ENCODE measurements at regions not wholly inside any gene's neighbourhood (a gene's known extent, or its start where the extent isn't known, plus 50 kb on each side); places are given as distances from the start of the nearest gene placed in this dataset.

GRCh38 chr12:42985506-42985905 is 396.0 kb upstream of the PRICKLE1 start:
- Histone ChIP-seq H4K20me1 (replicated peaks; ENCODE audit: control insufficient read depth, extremely low read depth, insufficient read depth, low read length) (no peaks in the 10 kb centered on the region), H3K27ac (ENCODE audit: insufficient read depth, low read depth, low read length) (no peak overlapping the region), H3K79me2 (ENCODE audit: control insufficient read depth, insufficient read depth, low read length) (no peaks in the 10 kb centered on the region), H3K9ac (replicated peaks; ENCODE audit: extremely low read depth, insufficient read depth, low read length) (no peak overlapping the region), H2AFZ (ENCODE audit: low read depth, low read length) (no peak overlapping the region), H3K4me3 (replicated peaks in 1 of 3; ENCODE audit: insufficient read depth in 1 of 3, low read depth in 1 of 3, low read length in 3 of 3) (no peak overlapping the region), H3K4me1 (ENCODE audit: control insufficient read depth, extremely low read depth, insufficient read depth, low read length) (peaks cover 6% of the 10 kb centered on the region), H3K9me1 (replicated peaks; ENCODE audit: control insufficient read depth, extremely low read depth, insufficient read depth, low read length) (no peaks in the 10 kb centered on the region), H3K9me3 (replicated peaks; ENCODE audit: control insufficient read depth, insufficient read depth, low read length) (no peaks in the 10 kb centered on the region), H3K4me2 (ENCODE audit: insufficient read depth, low read length) (no peak overlapping the region), H3K27me3 (ENCODE audit: control insufficient read depth in 2 of 2, insufficient read depth in 2 of 2, low read length in 2 of 2) (no peaks in the 10 kb centered on the region), H3K36me3 (ENCODE audit: control insufficient read depth in 2 of 2, extremely low read depth in 1 of 2, insufficient read depth in 2 of 2, low read length in 2 of 2) (no peaks in the 10 kb centered on the region)
- CTCF ChIA-PET, result interaction anchor here (0.6 to 1.3 kb wide), 4 partner anchors 12 to 210 kb away, joined by 3 read pairs; no protein-coding TSS in a partner anchor
- no TSS peak for BruUV-seq (replicated peaks)
- dilution Hi-C loops (cut with MboI; ENCODE audit: extremely low pct_ligation_motif_present, low sequenced_read_pairs) (no loop called here), intact Hi-C loops (cut with micrococcal nuclease) (no loop called here)
- no peak for FAIRE-seq
- no peak for DNase-seq (ENCODE audit: low read depth, low spot score)
- POLR2A ChIA-PET, result no interaction called here
- no peak for TF ChIP-seq GATA2 (IDR thresholded peaks at IDR 0.05; ENCODE audit: insufficient read depth, insufficient read length, low read depth, low read length)
- TF ChIP-seq FOS (IDR thresholded peaks at IDR 0.05; ENCODE audit: borderline replicate concordance, insufficient read depth, low read length), result no peak
- no peak for TF ChIP-seq POLR2A (IDR thresholded peaks at IDR 0.05; ENCODE audit: low read depth, low read length)
- no peak for TF ChIP-seq JUN (IDR thresholded peaks at IDR 0.05; ENCODE audit: borderline replicate concordance, insufficient read depth, insufficient read length, low read depth)
- no peak for TF ChIP-seq CTCF (IDR thresholded peaks at IDR 0.05; ENCODE audit: extremely low read depth in 1 of 2, insufficient read depth in 1 of 2, low read depth in 1 of 2, low read length in 2 of 2)
- no peak for TF ChIP-seq EZH2 (IDR thresholded peaks at IDR 0.05; ENCODE audit: borderline replicate concordance, low read depth, low read length, severe bottlenecking)
- TF ChIP-seq MYC (IDR thresholded peaks at IDR 0.05; ENCODE audit: low read depth, low read length), result no peak
- no peak for TF ChIP-seq MAX (IDR thresholded peaks at IDR 0.05; ENCODE audit: insufficient read depth, insufficient read length)
- no peak for TF ChIP-seq POLR2AphosphoS5 (IDR thresholded peaks at IDR 0.05; ENCODE audit: insufficient read depth, low read depth, low read length)

All from endothelial cell of umbilical vein (primary cell).